ENCODE measurements at regions not wholly inside any gene's neighbourhood (a gene's known extent, or its start where the extent isn't known, plus 50 kb on each side); places are given as distances from the start of the nearest gene placed in this dataset.
"Not testable (repeated sequence)": the region's sequence is repeated elsewhere in the genome, so short reads cannot be mapped to it uniquely, and the experiment has no call there.

GRCh38 chr10:25867321-25867720 lies 66.7 kb upstream of the MYO3A start:
- peak; percentile 12 for DNase-seq (ENCODE audit: low read depth, low spot score)

- DNase-seq (ENCODE audit: low read depth, low spot score): no peak
These were observed 64.9 kb upstream of the MYO3A start for GRCh38 chr10:25869067-25869591.

- DNase-seq (ENCODE audit: low read depth, low spot score): no peak
These were observed 64.4 kb upstream of the MYO3A start for GRCh38 chr10:25869609-25870008.

- not testable (repeated sequence) for DNase-seq (ENCODE audit: low read depth, low spot score)
These were observed 59.6 kb upstream of the MYO3A start for GRCh38 chr10:25874402-25874801.

- DNase-seq (ENCODE audit: low read depth, low spot score): peak; percentile 83
These were observed 58.4 kb upstream of the MYO3A start for GRCh38 chr10:25875556-25876165.

GRCh38 chr10:25877296-25877695 lies 56.7 kb upstream of the MYO3A start:
- no peak for DNase-seq (ENCODE audit: low read depth, low spot score)
